Ovary (tissue), 3 donors: ENCODE measurements at regions not wholly inside any gene's neighbourhood (a gene's known extent, or its start where the extent isn't known, plus 50 kb on each side); places are given as distances from the start of the nearest gene placed in this dataset.

ENCODE experiments used
- EP300 ChIP-seq: sonication (generic); formaldehyde crosslinking; IDR thresholded peaks from one replicate; pipeline ENCODE4 v1.6.1; 2017; ENCODE audit warnings: antibody characterized with exemption
- POLR2A ChIP-seq: fragments of 450-650 bp; IDR thresholded peaks from one replicate; pipeline ENCODE4 v1.6.1; 2017; ENCODE audit warnings: antibody characterized with exemption, mild to moderate bottlenecking, moderate library complexity
- TF ChIP-seq, protein P1 (sequence below), 3 donors: fragments of 450-650 bp in 2 of 3; fragments of 200-600 bp in 1 of 3; IDR thresholded peaks; one replicate each; pipeline versions ENCODE4 v1.5.1 to v1.8.0; 2016 to 2022; ENCODE audit warnings: antibody characterized with exemption in 3 of 3, mild to moderate bottlenecking in 1 of 3
- donor health status: DM: no; HTN: no; CAD: no.

DNA sequence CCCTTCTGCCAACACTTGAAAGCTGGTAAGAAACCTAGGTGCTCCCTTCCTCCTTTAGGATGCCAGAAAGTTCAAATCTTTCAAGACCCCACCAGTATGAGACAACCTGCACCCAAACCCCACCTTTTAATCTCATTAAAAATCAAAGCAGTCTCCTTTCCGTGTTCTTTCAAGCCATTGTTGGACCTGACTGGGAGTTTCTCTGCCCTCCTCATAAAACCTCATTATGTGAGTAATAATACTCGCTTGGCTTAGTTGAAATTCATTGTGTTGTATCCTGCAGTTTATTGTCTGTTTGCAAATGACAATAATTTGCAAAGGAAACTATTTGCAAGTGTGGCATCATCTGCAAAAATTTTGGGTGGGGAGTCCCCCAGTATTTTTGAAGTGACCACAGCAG lies 133.2 kb upstream of the VEGFC start:
- TF ChIP-seq, protein P1, sequence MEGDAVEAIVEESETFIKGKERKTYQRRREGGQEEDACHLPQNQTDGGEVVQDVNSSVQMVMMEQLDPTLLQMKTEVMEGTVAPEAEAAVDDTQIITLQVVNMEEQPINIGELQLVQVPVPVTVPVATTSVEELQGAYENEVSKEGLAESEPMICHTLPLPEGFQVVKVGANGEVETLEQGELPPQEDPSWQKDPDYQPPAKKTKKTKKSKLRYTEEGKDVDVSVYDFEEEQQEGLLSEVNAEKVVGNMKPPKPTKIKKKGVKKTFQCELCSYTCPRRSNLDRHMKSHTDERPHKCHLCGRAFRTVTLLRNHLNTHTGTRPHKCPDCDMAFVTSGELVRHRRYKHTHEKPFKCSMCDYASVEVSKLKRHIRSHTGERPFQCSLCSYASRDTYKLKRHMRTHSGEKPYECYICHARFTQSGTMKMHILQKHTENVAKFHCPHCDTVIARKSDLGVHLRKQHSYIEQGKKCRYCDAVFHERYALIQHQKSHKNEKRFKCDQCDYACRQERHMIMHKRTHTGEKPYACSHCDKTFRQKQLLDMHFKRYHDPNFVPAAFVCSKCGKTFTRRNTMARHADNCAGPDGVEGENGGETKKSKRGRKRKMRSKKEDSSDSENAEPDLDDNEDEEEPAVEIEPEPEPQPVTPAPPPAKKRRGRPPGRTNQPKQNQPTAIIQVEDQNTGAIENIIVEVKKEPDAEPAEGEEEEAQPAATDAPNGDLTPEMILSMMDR (IDR thresholded peaks at IDR 0.05), result no peak
- TF ChIP-seq EP300, result no peak
- TF ChIP-seq POLR2A, result no peak
